HFFc6 (cell line): ENCODE measurements at regions not wholly inside any gene's neighbourhood (a gene's known extent, or its start where the extent isn't known, plus 50 kb on each side); places are given as distances from the start of the nearest gene placed in this dataset.

Experiments used
- DNase-seq: peaks from one replicate; pipeline ENCODE4 v3.0.0-alpha.2; 2018
- H3K27ac Mint-ChIP-seq: 2 replicates; pipeline ENCODE4 v1.8.0; 2020; ENCODE audit warnings: mild to moderate bottlenecking, mixed read lengths
- H3K27me3 Mint-ChIP-seq: 2 replicates; pipeline ENCODE4 v1.8.0; 2021; ENCODE audit warnings: mild to moderate bottlenecking, moderate library complexity, mixed read lengths; ENCODE audit not compliant: insufficient read depth
- H3K36me3 Mint-ChIP-seq: 2 replicates; pipeline ENCODE4 v1.8.0; 2021; ENCODE audit warnings: low read depth, mixed read lengths
- H3K4me1 Mint-ChIP-seq: 2 replicates; pipeline ENCODE4 v1.8.0; 2020; ENCODE audit warnings: low read depth, mixed read lengths
- H3K4me3 Mint-ChIP-seq: 2 replicates; pipeline ENCODE4 v1.8.0; 2020; ENCODE audit warnings: mild to moderate bottlenecking, moderate library complexity, mixed read lengths
- H3K9me3 Mint-ChIP-seq: 2 replicates; pipeline ENCODE4 v1.8.0; 2020; ENCODE audit warnings: mild to moderate bottlenecking, mixed read lengths
- CTCF ChIP-seq: fragments of 200-600 bp; sonication (generic); IDR thresholded peaks from 2 replicates; pipeline ENCODE4 v1.5.0; 2021; ENCODE audit warnings: antibody characterized with exemption, mild to moderate bottlenecking

DNA sequence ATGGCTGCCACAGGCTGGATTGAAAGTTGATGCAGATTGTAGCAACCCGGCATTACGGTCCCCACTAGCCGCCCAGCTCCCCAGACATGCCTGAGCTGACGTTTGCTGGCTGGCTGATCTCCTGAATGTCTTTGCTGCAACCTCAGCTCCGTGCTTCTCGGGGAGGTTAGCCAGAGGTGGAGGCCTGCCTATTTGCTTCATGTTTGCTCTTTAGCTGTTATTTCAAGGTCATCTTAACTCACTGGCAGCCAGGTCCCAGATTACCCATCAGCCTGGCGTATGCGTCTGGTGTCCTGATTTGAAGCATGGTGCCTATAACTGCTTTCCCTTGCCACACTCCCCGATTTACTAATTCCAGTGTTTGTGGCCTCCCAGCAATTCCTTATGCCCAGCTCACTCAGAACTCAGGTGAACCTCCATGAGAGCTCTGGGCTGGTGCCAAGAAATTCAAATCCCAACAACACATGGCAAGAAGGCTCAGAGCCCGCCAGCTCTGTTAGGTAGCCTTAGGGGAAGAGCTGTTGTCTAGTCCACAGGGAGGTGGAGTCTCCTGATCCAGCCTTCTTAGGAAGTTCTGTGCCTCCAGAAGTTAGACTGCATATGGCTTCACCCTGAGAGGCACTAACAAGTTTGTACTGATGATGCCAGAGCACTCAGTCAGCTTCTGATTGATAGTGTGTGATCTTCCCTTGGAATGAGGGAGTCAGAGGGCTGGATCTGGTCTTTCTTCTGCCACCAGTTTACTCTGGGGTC is 69.7 kb upstream of the EXOC4 start:
- TF ChIP-seq CTCF = no peak
- peaks cover 5% of the 10 kb centered on the region for H3K27me3 Mint-ChIP-seq
- no peak overlapping the region for H3K27ac Mint-ChIP-seq
- H3K4me1 Mint-ChIP-seq = no peaks in the 10 kb centered on the region
- H3K36me3 Mint-ChIP-seq = no peaks in the 10 kb centered on the region
- DNase-seq = no peak
- H3K9me3 Mint-ChIP-seq = no peaks in the 10 kb centered on the region
- H3K4me3 Mint-ChIP-seq = no peak overlapping the region

DNA sequence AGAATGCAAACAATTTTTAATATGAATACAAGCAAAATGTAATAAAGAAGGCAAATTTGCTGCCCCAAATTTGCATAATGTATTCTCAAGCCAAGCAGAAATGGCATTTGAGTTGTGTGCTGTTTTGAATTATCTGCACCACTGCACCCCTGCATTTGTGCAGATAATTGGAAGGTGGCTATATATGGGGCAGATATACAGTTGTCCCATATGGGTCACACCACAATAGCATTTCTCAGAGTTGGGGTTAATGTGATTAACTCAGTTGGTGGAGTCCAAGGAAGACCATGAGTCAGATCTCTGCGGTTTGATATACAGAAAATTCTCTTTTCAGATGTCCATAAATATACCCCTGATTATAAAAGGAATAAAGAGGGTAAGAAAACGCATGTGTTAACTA is 68.9 kb upstream of the EXOC4 start:
- Mint-ChIP-seq H3K27me3 (peaks cover 5% of the 10 kb centered on the region), H3K27ac (no peak overlapping the region), H3K36me3 (no peaks in the 10 kb centered on the region), H3K4me1 (no peaks in the 10 kb centered on the region), H3K9me3 (no peaks in the 10 kb centered on the region), H3K4me3 (no peak overlapping the region)
- TF ChIP-seq CTCF = no peak
- DNase-seq = no peak

DNA sequence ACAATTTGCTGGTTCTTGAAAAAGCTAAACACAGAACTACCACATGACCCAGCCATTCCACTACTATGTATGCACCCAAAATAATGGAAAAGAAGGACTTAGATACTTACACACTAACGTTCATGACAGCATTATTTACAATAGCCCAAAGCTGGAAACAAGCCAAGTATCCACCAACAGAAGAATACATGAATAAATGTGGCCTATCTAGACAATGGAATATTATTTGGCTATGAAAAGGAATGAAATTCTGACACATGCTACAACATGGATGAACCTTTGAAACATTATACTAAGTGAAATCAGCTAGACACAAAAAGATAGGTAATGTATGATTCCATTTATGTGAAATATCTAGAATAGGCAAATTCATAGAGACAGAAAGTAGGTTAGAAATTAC is 67.4 kb upstream of the EXOC4 start:
- no peaks in the 10 kb centered on the region for H3K36me3 Mint-ChIP-seq
- TF ChIP-seq CTCF = no peak
- no peak overlapping the region for H3K4me3 Mint-ChIP-seq
- no peaks in the 10 kb centered on the region for H3K4me1 Mint-ChIP-seq
- no peak overlapping the region for H3K27ac Mint-ChIP-seq
- peaks cover 5% of the 10 kb centered on the region for H3K27me3 Mint-ChIP-seq
- no peak for DNase-seq
- no peaks in the 10 kb centered on the region for H3K9me3 Mint-ChIP-seq

DNA sequence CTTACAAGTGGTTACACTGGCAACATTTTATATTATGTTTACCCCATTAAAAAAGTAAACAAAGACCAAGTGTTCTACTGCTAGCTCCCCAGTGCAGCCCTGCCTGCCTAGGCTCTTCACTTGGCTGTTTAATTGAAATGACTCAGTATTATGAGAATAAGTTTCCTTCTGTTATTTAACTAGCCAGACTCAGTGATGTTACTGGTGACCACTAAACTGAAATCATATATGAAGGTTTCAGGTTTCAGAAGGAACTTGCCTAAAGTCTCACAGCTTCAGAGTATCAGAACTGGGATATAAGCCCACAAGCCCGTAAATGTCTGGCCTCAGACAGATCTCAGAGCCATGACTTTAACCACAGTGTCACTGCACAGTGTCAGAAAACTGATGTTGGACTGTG is 66.8 kb upstream of the EXOC4 start:
- DNase-seq = no peak
- Mint-ChIP-seq H3K27me3 (peaks cover 2% of the 10 kb centered on the region; the same call in 1 of the 2 replicates), H3K4me1 (no peaks in the 10 kb centered on the region)

GRCh38 chr7:133190172-133190528 is 62.7 kb upstream of the EXOC4 start:
- H3K9me3 Mint-ChIP-seq = no peaks in the 10 kb centered on the region
- H3K27me3 Mint-ChIP-seq = peaks cover 6% of the 10 kb centered on the region
- H3K4me1 Mint-ChIP-seq = no peaks in the 10 kb centered on the region
- TF ChIP-seq CTCF = no peak
- H3K4me3 Mint-ChIP-seq = no peak overlapping the region
- DNase-seq = no peak
- no peak overlapping the region for H3K27ac Mint-ChIP-seq
- no peaks in the 10 kb centered on the region for H3K36me3 Mint-ChIP-seq

More for the DNA sequence above, 66.8 kb upstream of the EXOC4 start:
- TF ChIP-seq CTCF = no peak
- Mint-ChIP-seq H3K4me3 (no peak overlapping the region), H3K27ac (no peak overlapping the region), H3K36me3 (no peaks in the 10 kb centered on the region), H3K9me3 (no peaks in the 10 kb centered on the region)
